Uterus (tissue), 3 donors: ENCODE measurements at regions not wholly inside any gene's neighbourhood (a gene's known extent, or its start where the extent isn't known, plus 50 kb on each side); places are given as distances from the start of the nearest gene placed in this dataset.

ENCODE experiments used
- DNase-seq, 2 donors: peaks; one replicate each; pipeline ENCODE4 v3.0.0-alpha.2; 2019 to 2020
- H3K27ac ChIP-seq, 2 donors: fragments of 200-600 bp; sonication (generic); 1 replicate in 1 of 2; 2 replicates in 1 of 2; pipeline ENCODE4 v1.5.1; 2016 to 2018
- H3K27me3 ChIP-seq, 2 donors: fragments of 200-600 bp; sonication (generic); one replicate each; pipeline ENCODE4 v1.5.1; 2018 to 2019; ENCODE audit warnings: control low read depth in 1 of 2
- H3K36me3 ChIP-seq, 2 donors: fragments of 200-600 bp; sonication (generic); one replicate each; pipeline ENCODE4 v1.5.1; 2019; ENCODE audit warnings: control low read depth in 1 of 2
- H3K4me1 ChIP-seq, 2 donors: fragments of 200-600 bp; sonication (generic); one replicate each; pipeline ENCODE4 v1.5.1; 2018 to 2019; ENCODE audit warnings: control low read depth in 1 of 2
- H3K4me3 ChIP-seq, 2 donors: fragments of 200-600 bp; sonication (generic); 1 replicate in 1 of 2; 2 replicates in 1 of 2; pipeline ENCODE4 v1.5.1; 2018 to 2019; ENCODE audit warnings: mild to moderate bottlenecking in 1 of 2
- H3K9me3 ChIP-seq, 2 donors: fragments of 200-600 bp; sonication (generic); one replicate each; pipeline ENCODE4 v1.5.1; 2019; ENCODE audit warnings: control low read depth in 1 of 2
- POLR2A ChIP-seq, 2 donors: fragments of 450-650 bp; IDR thresholded peaks; one replicate each; pipeline ENCODE4 v1.6.1; 2016; ENCODE audit warnings: antibody characterized with exemption in 2 of 2, mild to moderate bottlenecking in 1 of 2, moderate library complexity in 1 of 2
- intact Hi-C: fragments of 100-400 bp; cut with DNase I; formaldehyde crosslinking; loops from one replicate; pipeline ENCODE4 v1.15.1; 2023; ENCODE audit warnings: low total_unique reads
- TF ChIP-seq, protein P1 (sequence below), 4 experiments: fragments of 200-600 bp in 2 of 4; fragments of 450-650 bp in 2 of 4; sonication (generic) in 2 of 4; IDR thresholded peaks; one replicate each; pipeline ENCODE4 v1.5.1; 2016 to 2019; ENCODE audit warnings: antibody characterized with exemption in 4 of 4, mild to moderate bottlenecking in 2 of 4, moderate library complexity in 1 of 4
- donor health status: DM: yes; HTN: yes; CAD: no.

DNA sequence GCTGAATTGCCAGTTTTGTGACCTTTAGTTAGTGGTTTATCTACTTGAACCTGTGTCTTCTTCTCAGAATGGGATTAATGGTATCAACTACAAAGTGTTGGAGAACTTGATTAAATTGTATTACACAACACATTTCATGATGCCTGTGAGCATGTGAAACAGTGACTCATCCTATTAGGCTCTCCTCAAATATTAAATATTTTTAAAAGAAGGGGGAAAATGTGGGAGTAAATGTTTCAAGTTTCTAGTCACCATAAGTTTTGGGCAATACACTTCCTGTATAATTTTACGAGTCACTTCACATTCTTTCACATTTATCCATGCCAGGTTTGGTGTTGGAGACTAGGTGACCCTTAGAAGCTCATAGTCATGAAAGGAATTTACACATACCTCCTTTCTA lies 147.0 kb downstream of the HS3ST1 start:
- TF ChIP-seq, protein P1, sequence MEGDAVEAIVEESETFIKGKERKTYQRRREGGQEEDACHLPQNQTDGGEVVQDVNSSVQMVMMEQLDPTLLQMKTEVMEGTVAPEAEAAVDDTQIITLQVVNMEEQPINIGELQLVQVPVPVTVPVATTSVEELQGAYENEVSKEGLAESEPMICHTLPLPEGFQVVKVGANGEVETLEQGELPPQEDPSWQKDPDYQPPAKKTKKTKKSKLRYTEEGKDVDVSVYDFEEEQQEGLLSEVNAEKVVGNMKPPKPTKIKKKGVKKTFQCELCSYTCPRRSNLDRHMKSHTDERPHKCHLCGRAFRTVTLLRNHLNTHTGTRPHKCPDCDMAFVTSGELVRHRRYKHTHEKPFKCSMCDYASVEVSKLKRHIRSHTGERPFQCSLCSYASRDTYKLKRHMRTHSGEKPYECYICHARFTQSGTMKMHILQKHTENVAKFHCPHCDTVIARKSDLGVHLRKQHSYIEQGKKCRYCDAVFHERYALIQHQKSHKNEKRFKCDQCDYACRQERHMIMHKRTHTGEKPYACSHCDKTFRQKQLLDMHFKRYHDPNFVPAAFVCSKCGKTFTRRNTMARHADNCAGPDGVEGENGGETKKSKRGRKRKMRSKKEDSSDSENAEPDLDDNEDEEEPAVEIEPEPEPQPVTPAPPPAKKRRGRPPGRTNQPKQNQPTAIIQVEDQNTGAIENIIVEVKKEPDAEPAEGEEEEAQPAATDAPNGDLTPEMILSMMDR (IDR thresholded peaks at IDR 0.05): no peak
- TF ChIP-seq POLR2A (IDR thresholded peaks at IDR 0.05): no peak
- Histone ChIP-seq H3K9me3 (peaks cover 0 to 3% of the 10 kb centered on the region in 2 donors), H3K36me3 (no peaks in the 10 kb centered on the region), H3K4me1 (no peaks in the 10 kb centered on the region), H3K4me3 (no peak overlapping the region), H3K27me3 (no peaks in the 10 kb centered on the region), H3K27ac (no peak overlapping the region)
- no peak for DNase-seq
- intact Hi-C loops: no loop called here

DNA sequence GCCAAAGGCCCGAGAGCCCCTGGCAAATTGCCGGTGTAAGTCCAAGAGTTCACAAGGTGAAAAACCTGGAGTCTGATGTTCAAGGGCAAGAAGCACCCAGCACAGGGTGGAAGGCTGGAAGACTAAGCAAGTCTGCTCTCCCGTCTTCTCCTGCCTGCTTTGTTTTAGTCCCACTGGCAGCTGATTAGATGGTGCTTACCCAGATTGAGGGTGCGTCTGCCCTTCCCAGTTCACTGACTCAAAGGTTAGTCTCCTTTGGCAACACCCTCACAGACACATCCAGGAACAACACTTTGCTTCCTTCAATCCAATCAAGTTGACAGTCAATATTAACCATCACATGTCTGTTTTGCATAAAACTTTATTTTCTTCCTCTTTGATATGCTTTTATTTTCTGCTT lies 157.4 kb downstream of the HS3ST1 start:
- no peaks in the 10 kb centered on the region for H3K27me3 ChIP-seq
- TF ChIP-seq POLR2A (IDR thresholded peaks at IDR 0.05): no peak
- TF ChIP-seq, protein P1 (IDR thresholded peaks at IDR 0.05): no peak
- intact Hi-C loops: no loop called here
- H3K9me3 ChIP-seq: no peaks in the 10 kb centered on the region
- H3K36me3 ChIP-seq: no peaks in the 10 kb centered on the region
- no peaks in the 10 kb centered on the region for H3K4me1 ChIP-seq
- H3K27ac ChIP-seq: no peak overlapping the region
- DNase-seq: no peak
- no peak overlapping the region for H3K4me3 ChIP-seq

GRCh38 chr4:11268149-11268548 lies 160.5 kb downstream of the HS3ST1 start:
- DNase-seq: no peak
- intact Hi-C loops: no loop called here
- no peak overlapping the region for H3K27ac ChIP-seq

DNA sequence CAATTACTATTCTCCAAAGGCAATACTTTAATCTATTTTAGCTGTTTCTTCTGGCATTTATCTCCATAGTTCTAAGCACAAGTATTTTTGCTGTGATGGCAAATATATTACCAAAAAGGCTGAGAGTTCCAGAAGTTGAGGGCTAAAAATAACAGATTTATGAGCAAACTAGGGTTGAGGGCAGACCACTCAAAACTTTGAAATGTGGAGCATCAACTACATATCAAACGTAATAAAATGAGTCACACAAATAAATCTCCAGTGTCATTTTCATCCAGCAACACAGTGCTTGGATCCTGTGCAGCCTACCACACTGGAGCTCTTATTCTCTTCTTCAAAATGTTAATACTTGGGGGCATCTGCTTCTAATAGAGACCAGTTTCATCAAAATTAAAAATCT lies 163.9 kb downstream of the HS3ST1 start:
- intact Hi-C loops: no loop called here
- H3K4me1 ChIP-seq: no peaks in the 10 kb centered on the region
- H3K9me3 ChIP-seq: no peaks in the 10 kb centered on the region
- TF ChIP-seq, protein P1 (IDR thresholded peaks at IDR 0.05): no peak
- no peak for TF ChIP-seq POLR2A (IDR thresholded peaks at IDR 0.05)
- no peaks in the 10 kb centered on the region for H3K36me3 ChIP-seq
- no peaks in the 10 kb centered on the region for H3K27me3 ChIP-seq
- no peak overlapping the region for H3K4me3 ChIP-seq
- H3K27ac ChIP-seq: no peak overlapping the region
- no peak for DNase-seq

More at GRCh38 chr4:11268149-11268548, 160.5 kb downstream of the HS3ST1 start:
- no peak for TF ChIP-seq POLR2A (IDR thresholded peaks at IDR 0.05)
- TF ChIP-seq, protein P1 (IDR thresholded peaks at IDR 0.05): no peak
- no peak overlapping the region for H3K4me3 ChIP-seq
- no peaks in the 10 kb centered on the region for H3K4me1 ChIP-seq
- no peaks in the 10 kb centered on the region for H3K9me3 ChIP-seq
- H3K36me3 ChIP-seq: no peaks in the 10 kb centered on the region
- H3K27me3 ChIP-seq: no peaks in the 10 kb centered on the region

DNA sequence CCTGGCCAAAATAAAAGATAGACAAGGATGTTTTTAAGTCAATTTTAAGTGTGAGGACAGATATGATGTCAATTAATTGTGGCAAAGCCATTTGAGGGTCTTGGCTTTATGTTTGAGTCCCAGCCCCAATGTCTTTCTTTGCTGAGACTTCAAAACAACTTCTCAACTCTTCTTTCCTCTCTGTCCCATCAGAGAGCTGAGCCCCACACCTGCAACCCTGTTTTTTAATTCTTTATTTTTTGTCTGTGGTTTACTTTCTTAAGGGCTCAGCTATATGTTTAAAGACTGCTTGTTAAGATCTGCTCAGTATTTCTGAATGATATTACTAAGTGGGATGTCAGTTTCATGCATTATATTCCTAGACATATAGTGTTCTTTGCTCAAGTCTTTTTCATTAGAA lies 164.3 kb downstream of the HS3ST1 start:
- TF ChIP-seq, protein P1 (IDR thresholded peaks at IDR 0.05): no peak
- no peak for TF ChIP-seq POLR2A (IDR thresholded peaks at IDR 0.05)
- Histone ChIP-seq H3K9me3 (no peaks in the 10 kb centered on the region), H3K36me3 (no peaks in the 10 kb centered on the region), H3K4me3 (no peak overlapping the region), H3K27me3 (no peaks in the 10 kb centered on the region), H3K4me1 (no peaks in the 10 kb centered on the region), H3K27ac (no peak overlapping the region)
- intact Hi-C loops: no loop called here
- no peak for DNase-seq
